DOHH2 (cell line): ENCODE measurements at regions not wholly inside any gene's neighbourhood (a gene's known extent, or its start where the extent isn't known, plus 50 kb on each side); places are given as distances from the start of the nearest gene placed in this dataset.

Experiments
- EZH2phosphoT487 ChIP-seq: fragments of 200-600 bp; sonication (generic); IDR thresholded peaks from 2 replicates; pipeline ENCODE4 v1.6.1; 2017; ENCODE audit warnings: borderline replicate concordance, mild to moderate bottlenecking, antibody characterized with exemption, low read length, moderate library complexity, mixed read lengths
- TF ChIP-seq, protein P1 (sequence below): fragments of 200-600 bp; sonication (generic); IDR thresholded peaks from one replicate; pipeline ENCODE4 v1.5.1; 2014; ENCODE audit warnings: antibody characterized with exemption, mild to moderate bottlenecking, low read depth, low read length; ENCODE audit not compliant: poor library complexity, severe bottlenecking

DNA sequence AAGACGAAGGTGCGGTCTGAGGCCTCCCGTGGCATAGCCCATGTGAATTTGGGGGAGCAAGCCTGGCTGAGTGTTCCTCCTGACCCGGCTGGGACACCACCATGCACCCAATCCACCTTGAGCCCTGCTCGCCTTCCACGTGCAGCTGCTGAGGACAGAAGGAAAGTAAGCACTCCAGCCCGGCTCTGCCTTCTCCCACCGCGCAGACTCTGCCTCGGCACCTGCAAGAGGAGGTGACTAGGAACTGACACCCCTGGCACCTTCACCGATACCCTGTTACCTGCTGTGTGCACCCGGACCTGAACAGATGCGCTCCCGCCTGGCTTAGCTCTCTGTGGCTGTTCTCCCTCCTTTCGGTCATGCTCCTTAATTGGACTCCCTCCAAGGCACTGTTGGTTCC lies 57.0 kb upstream of the OPN4 start:
- TF ChIP-seq, protein P1, sequence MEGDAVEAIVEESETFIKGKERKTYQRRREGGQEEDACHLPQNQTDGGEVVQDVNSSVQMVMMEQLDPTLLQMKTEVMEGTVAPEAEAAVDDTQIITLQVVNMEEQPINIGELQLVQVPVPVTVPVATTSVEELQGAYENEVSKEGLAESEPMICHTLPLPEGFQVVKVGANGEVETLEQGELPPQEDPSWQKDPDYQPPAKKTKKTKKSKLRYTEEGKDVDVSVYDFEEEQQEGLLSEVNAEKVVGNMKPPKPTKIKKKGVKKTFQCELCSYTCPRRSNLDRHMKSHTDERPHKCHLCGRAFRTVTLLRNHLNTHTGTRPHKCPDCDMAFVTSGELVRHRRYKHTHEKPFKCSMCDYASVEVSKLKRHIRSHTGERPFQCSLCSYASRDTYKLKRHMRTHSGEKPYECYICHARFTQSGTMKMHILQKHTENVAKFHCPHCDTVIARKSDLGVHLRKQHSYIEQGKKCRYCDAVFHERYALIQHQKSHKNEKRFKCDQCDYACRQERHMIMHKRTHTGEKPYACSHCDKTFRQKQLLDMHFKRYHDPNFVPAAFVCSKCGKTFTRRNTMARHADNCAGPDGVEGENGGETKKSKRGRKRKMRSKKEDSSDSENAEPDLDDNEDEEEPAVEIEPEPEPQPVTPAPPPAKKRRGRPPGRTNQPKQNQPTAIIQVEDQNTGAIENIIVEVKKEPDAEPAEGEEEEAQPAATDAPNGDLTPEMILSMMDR: no peak
- TF ChIP-seq EZH2phosphoT487: no peak
